OCI-LY7 (cell line): ENCODE measurements at regions not wholly inside any gene's neighbourhood (a gene's known extent, or its start where the extent isn't known, plus 50 kb on each side); places are given as distances from the start of the nearest gene placed in this dataset.

Experiments
- CTCF ChIP-seq: fragments of 200-600 bp; sonication (generic); conservative IDR thresholded peaks from 2 replicates; pipeline ENCODE4 v1.5.1; 2014; ENCODE audit warnings: mild to moderate bottlenecking, antibody characterized with exemption, low read length, moderate library complexity, mixed read lengths
- EZH2phosphoT487 ChIP-seq: fragments of 200-600 bp; sonication (generic); IDR thresholded peaks from 2 replicates; pipeline ENCODE4 v1.6.1; 2018; ENCODE audit warnings: low read depth, borderline replicate concordance, mild to moderate bottlenecking, mixed run types, antibody characterized with exemption, low read length, moderate library complexity, mixed read lengths

- TF ChIP-seq CTCF (no peak), EZH2phosphoT487 (no peak)
These were observed 235.8 kb downstream of the EPHA7 start for GRCh38 chr6:93183531-93183972.
